OCI-LY3 (cell line): ENCODE measurements at regions not wholly inside any gene's neighbourhood (a gene's known extent, or its start where the extent isn't known, plus 50 kb on each side); places are given as distances from the start of the nearest gene placed in this dataset.

ENCODE experiments used
- H2AFZ ChIP-seq: fragments of 200-600, 300-600 bp; shearing (Covaris generic); 2 replicates; pipeline ENCODE4 v1.6.0; 2014; ENCODE audit warnings: antibody characterized with exemption, low read depth, low read length
- H3K27ac ChIP-seq: fragments of 200-600, 300-600 bp; sonication (generic); 2 replicates; pipeline ENCODE4 v1.5.1; 2014; ENCODE audit warnings: mild to moderate bottlenecking, low read length, moderate library complexity, mixed read lengths
- H3K27me3 ChIP-seq: fragments of 200-600, 300-600 bp; sonication (generic); 2 replicates; pipeline ENCODE4 v1.6.1; 2014; ENCODE audit warnings: low read depth, low read length, mixed read lengths
- H3K36me3 ChIP-seq: fragments of 200-600, 300-600 bp; sonication (generic); replicated peaks from 2 replicates; pipeline ENCODE3; 2014; ENCODE audit warnings: low read depth, low read length, mixed read lengths
- H3K4me1 ChIP-seq: fragments of 300-600, 200-600 bp; sonication (generic); 2 replicates; pipeline ENCODE4 v1.6.1; 2014; ENCODE audit warnings: low read length, mixed read lengths
- H3K4me2 ChIP-seq: fragments of 200-600, 300-600 bp; sonication (generic); 2 replicates; pipeline ENCODE4 v1.6.1; 2014; ENCODE audit warnings: low read length, mixed read lengths
- H3K4me3 ChIP-seq: fragments of 300-600, 200-600 bp; sonication (generic); 2 replicates; pipeline ENCODE4 v1.5.1; 2014; ENCODE audit warnings: antibody characterized with exemption, mild to moderate bottlenecking, low read length, moderate library complexity
- H3K79me2 ChIP-seq: fragments of 300-600, 200-600 bp; shearing (Covaris generic); 2 replicates; pipeline ENCODE4 v1.6.1; 2014; ENCODE audit warnings: mild to moderate bottlenecking, low read length, mixed read lengths
- H3K9ac ChIP-seq: fragments of 300-600, 200-600 bp; shearing (Covaris generic); 2 replicates; pipeline ENCODE4 v1.6.0; 2014; ENCODE audit warnings: mild to moderate bottlenecking, low read length, moderate library complexity
- H3K9me3 ChIP-seq: fragments of 200-600, 300-600 bp; shearing (Covaris generic); 2 replicates; pipeline ENCODE4 v1.6.1; 2014; ENCODE audit warnings: low read length, mixed read lengths; ENCODE audit not compliant: insufficient read depth
- H4K20me1 ChIP-seq: fragments of 200-600, 300-600 bp; sonication (generic); 2 replicates; pipeline ENCODE4 v1.6.1; 2016; ENCODE audit warnings: low read length, mixed read lengths; ENCODE audit not compliant: insufficient read depth
- CTCF ChIP-seq: fragments of 200-600, 300-600 bp; sonication (generic); IDR thresholded peaks from 2 replicates; pipeline ENCODE4 v1.5.1; 2014; ENCODE audit warnings: antibody characterized with exemption, low read length, low read depth
- EZH2phosphoT487 ChIP-seq: fragments of 200-600 bp; shearing (Covaris generic); IDR thresholded peaks from 2 replicates; pipeline ENCODE4 v1.6.1; 2018; ENCODE audit warnings: antibody characterized with exemption, mixed run types, low read depth

- Histone ChIP-seq H3K4me3 (no peak overlapping the region), H3K4me1 (peaks cover 37% of the 10 kb centered on the region), H3K27ac (no peak overlapping the region), H2AFZ (peak overlapping the region; percentile 75; the same call in 1 of the 2 replicates), H3K27me3 (no peaks in the 10 kb centered on the region), H3K36me3 (no peaks in the 10 kb centered on the region), H3K79me2 (no peaks in the 10 kb centered on the region), H4K20me1 (no peaks in the 10 kb centered on the region), H3K9me3 (no peaks in the 10 kb centered on the region), H3K9ac (no peak overlapping the region), H3K4me2 (no peak overlapping the region)
- TF ChIP-seq CTCF (no peak), EZH2phosphoT487 (no peak)
These were observed 1198.2 kb downstream of the ADGRL3 start for GRCh38 chr4:62398318-62398717.

- Histone ChIP-seq H3K9ac (no peak overlapping the region), H3K4me3 (peak overlapping the region; percentile 36; the same call in 1 of the 2 replicates), H3K9me3 (no peaks in the 10 kb centered on the region), H3K27me3 (no peaks in the 10 kb centered on the region), H3K4me1 (peaks cover 22% of the 10 kb centered on the region), H3K4me2 (peak overlapping the region; percentile 27), H2AFZ (peak overlapping the region; percentile 45; the same call in 1 of the 2 replicates), H3K79me2 (no peaks in the 10 kb centered on the region), H4K20me1 (no peaks in the 10 kb centered on the region), H3K36me3 (no peaks in the 10 kb centered on the region), H3K27ac (no peak overlapping the region)
- TF ChIP-seq EZH2phosphoT487 (no peak), CTCF (no peak)
These were observed 1194.6 kb downstream of the ADGRL3 start for GRCh38 chr4:62394766-62395165.

GRCh38 chr4:62387808-62388207 lies 1187.7 kb downstream of the ADGRL3 start:
- no peak overlapping the region for H3K4me3 ChIP-seq
- no peaks in the 10 kb centered on the region for H3K79me2 ChIP-seq
- H3K4me2 ChIP-seq = no peak overlapping the region
- no peak overlapping the region for H2AFZ ChIP-seq
- H4K20me1 ChIP-seq = no peaks in the 10 kb centered on the region
- no peaks in the 10 kb centered on the region for H3K27me3 ChIP-seq
- H3K4me1 ChIP-seq = no peaks in the 10 kb centered on the region
- TF ChIP-seq CTCF = no peak
- H3K27ac ChIP-seq = no peak overlapping the region
- H3K36me3 ChIP-seq = no peaks in the 10 kb centered on the region
- H3K9me3 ChIP-seq = no peaks in the 10 kb centered on the region
- H3K9ac ChIP-seq = no peak overlapping the region

- no peak overlapping the region for H3K4me2 ChIP-seq
- TF ChIP-seq EZH2phosphoT487 (no peak), CTCF (no peak)
- no peak overlapping the region for H3K9ac ChIP-seq
- H4K20me1 ChIP-seq = no peaks in the 10 kb centered on the region
- H3K4me3 ChIP-seq = no peak overlapping the region
- H3K9me3 ChIP-seq = no peaks in the 10 kb centered on the region
- no peak overlapping the region for H3K27ac ChIP-seq
- no peak overlapping the region for H2AFZ ChIP-seq
- no peaks in the 10 kb centered on the region for H3K36me3 ChIP-seq
- H3K79me2 ChIP-seq = no peaks in the 10 kb centered on the region
- H3K27me3 ChIP-seq = no peaks in the 10 kb centered on the region
- no peaks in the 10 kb centered on the region for H3K4me1 ChIP-seq
These were observed 1177.6 kb downstream of the ADGRL3 start for GRCh38 chr4:62377700-62378099.
